K562 (cell line): ENCODE measurements at regions not wholly inside any gene's neighbourhood (a gene's known extent, or its start where the extent isn't known, plus 50 kb on each side); places are given as distances from the start of the nearest gene placed in this dataset.

Experiments
- ELF1 ChIP-seq: fragments of 200-800 bp; sonication (Bioruptor generic); IDR thresholded peaks from 2 replicates; pipeline ENCODE4 v1.6.1; 2016; ENCODE audit warnings: missing genetic modification characterization, missing compliant biosample characterization
- ETV1 ChIP-seq: fragments of 450-650 bp; conservative IDR thresholded peaks from 2 replicates; pipeline ENCODE4 v1.6.1; 2016; ENCODE audit warnings: missing genetic modification characterization, control low read depth, low read depth, missing compliant biosample characterization
- FUS ChIP-seq: fragments of 200-400 bp; formaldehyde crosslinking; optimal IDR thresholded peaks from 2 replicates; pipeline ENCODE3; 2017; ENCODE audit warnings: low read depth, low read length
- L3MBTL2 ChIP-seq: fragments of 450-650 bp; IDR thresholded peaks from 2 replicates; pipeline ENCODE4 v1.6.1; 2016; ENCODE audit warnings: mild to moderate bottlenecking, moderate library complexity
- MCM2 ChIP-seq: fragments of 450-650 bp; IDR thresholded peaks from 2 replicates; pipeline ENCODE4 v1.6.1; 2017; ENCODE audit warnings: low read depth, mild to moderate bottlenecking
- MEF2D ChIP-seq: conservative IDR thresholded peaks from 2 replicates; pipeline ENCODE4 v1.6.1; 2016; ENCODE audit warnings: low read depth, missing genetic modification characterization, missing compliant biosample characterization
- NELFE ChIP-seq: IDR thresholded peaks from 2 replicates; pipeline ENCODE4 v1.6.1; 2011; ENCODE audit warnings: mild to moderate bottlenecking; ENCODE audit not compliant: insufficient read depth, insufficient read length
- PYGO2 ChIP-seq: fragments of 450-650 bp; IDR thresholded peaks from 2 replicates; pipeline ENCODE4 v1.6.1; 2016; ENCODE audit warnings: mild to moderate bottlenecking, missing genetic modification characterization, moderate library complexity, missing compliant biosample characterization
- RAD51 ChIP-seq: fragments of 450-650 bp; IDR thresholded peaks from 2 replicates; pipeline ENCODE4 v1.7.1; 2016; ENCODE audit warnings: low read depth, mild to moderate bottlenecking, borderline replicate concordance
- SP2 ChIP-seq: IDR thresholded peaks from 2 replicates; pipeline ENCODE4 v1.6.1; 2011; ENCODE audit warnings: mild to moderate bottlenecking, low read depth, low read length, moderate library complexity; ENCODE audit not compliant: poor library complexity, severe bottlenecking; ENCODE audit errors: extremely low read depth
- SPI1 ChIP-seq: IDR thresholded peaks from 2 replicates; pipeline ENCODE4 v1.6.1; 2011; ENCODE audit warnings: low read depth, low read length, control low read depth, borderline replicate concordance
- ZNF76 ChIP-seq: fragments of 250-450 bp; sonication (Bioruptor Pico); IDR thresholded peaks from 2 replicates; pipeline ENCODE4 v1.4.0; 2020; ENCODE audit warnings: mild to moderate bottlenecking, moderate library complexity, borderline replicate concordance
- TF ChIP-seq, protein P1 (sequence below): fragments of 450-650 bp; IDR thresholded peaks from 2 replicates; pipeline ENCODE4 v1.6.1; 2016; ENCODE audit warnings: low read depth, mild to moderate bottlenecking, moderate library complexity
- TF ChIP-seq, protein P2 (sequence below): sonication (generic); formaldehyde crosslinking; IDR thresholded peaks from 2 replicates; pipeline ENCODE4 v1.4.0; 2020; ENCODE audit warnings: mild to moderate bottlenecking, missing genetic modification reagents
- TF ChIP-seq, protein P3 (sequence below): fragments of 450-650 bp; IDR thresholded peaks from 2 replicates; pipeline ENCODE4 v1.6.1; 2017; ENCODE audit warnings: mild to moderate bottlenecking, moderate library complexity
- TF ChIP-seq, protein P4 (sequence below), 2 experiments: IDR thresholded peaks; 2 replicates each; pipeline ENCODE4 v1.6.1; 2011; ENCODE audit warnings: borderline replicate concordance in 1 of 2, control low read depth in 1 of 2, low read depth in 1 of 2, low read length in 1 of 2, mild to moderate bottlenecking in 1 of 2, mixed read lengths in 1 of 2, moderate library complexity in 1 of 2; ENCODE audit not compliant: insufficient read depth in 1 of 2, insufficient read length in 1 of 2, poor library complexity in 1 of 2, severe bottlenecking in 1 of 2; ENCODE audit errors: extremely low read depth in 1 of 2

DNA sequence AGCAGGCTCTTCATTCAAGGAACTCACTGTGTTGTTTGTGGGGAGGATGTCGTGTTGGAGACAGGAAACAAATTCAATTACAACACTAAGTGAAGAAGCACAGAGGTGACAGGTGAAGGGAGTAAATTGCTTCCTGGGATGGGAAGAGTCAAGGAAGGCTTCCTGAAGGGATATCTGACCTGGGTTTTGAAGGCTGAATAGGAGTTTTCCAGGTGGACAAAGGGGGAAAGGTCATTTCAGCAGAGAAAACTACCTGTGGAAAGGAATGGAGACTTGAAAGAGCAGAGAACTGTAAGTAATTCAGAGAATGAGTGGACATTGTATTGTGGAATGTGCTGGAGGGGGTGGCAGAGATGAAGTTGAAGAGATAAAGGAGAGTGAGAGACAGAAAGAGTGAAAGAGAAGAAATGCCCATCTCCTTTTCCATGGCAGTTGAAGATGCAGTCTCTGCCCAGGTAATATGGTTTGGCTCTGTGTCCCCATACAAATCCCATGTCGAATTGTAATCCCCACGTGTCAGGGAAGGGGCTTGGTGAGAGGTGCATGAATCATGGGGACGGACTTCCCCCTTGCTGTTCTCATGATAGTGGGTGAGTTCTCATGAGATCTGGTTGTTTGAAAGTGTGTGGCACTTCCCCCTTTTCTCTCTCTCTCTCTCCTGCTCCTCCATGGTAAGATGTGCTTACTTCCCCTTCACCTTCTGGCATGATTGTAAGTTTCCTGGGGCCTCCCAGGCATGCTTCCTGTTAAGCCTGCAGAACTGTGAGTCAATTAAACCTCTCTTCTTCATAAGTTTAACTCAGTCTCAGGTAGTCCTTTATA is 205.7 kb upstream of the BCOR start (continued):
- TF ChIP-seq ZNF76 (no peak), L3MBTL2 (peak; percentile 87), PYGO2 (tag) (no peak), FUS (no peak), ELF1 (tag) (0 out of 2 replicates have a peak, but pooled peaks have one; percentile 36), RAD51 (no peak), SPI1 (peak; percentile 90), ETV1 (0 out of 2 replicates have a peak, but pooled peaks have one; percentile 12), SP2 (no peak), MEF2D (tag) (no peak), MCM2 (no peak), NELFE (no peak)
- TF ChIP-seq, protein P1, sequence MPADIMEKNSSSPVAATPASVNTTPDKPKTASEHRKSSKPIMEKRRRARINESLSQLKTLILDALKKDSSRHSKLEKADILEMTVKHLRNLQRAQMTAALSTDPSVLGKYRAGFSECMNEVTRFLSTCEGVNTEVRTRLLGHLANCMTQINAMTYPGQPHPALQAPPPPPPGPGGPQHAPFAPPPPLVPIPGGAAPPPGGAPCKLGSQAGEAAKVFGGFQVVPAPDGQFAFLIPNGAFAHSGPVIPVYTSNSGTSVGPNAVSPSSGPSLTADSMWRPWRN = no peak
- TF ChIP-seq, protein P2, sequence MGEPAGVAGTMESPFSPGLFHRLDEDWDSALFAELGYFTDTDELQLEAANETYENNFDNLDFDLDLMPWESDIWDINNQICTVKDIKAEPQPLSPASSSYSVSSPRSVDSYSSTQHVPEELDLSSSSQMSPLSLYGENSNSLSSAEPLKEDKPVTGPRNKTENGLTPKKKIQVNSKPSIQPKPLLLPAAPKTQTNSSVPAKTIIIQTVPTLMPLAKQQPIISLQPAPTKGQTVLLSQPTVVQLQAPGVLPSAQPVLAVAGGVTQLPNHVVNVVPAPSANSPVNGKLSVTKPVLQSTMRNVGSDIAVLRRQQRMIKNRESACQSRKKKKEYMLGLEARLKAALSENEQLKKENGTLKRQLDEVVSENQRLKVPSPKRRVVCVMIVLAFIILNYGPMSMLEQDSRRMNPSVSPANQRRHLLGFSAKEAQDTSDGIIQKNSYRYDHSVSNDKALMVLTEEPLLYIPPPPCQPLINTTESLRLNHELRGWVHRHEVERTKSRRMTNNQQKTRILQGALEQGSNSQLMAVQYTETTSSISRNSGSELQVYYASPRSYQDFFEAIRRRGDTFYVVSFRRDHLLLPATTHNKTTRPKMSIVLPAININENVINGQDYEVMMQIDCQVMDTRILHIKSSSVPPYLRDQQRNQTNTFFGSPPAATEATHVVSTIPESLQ (CRISPR knock-in tag) = no peak
- TF ChIP-seq, protein P3, sequence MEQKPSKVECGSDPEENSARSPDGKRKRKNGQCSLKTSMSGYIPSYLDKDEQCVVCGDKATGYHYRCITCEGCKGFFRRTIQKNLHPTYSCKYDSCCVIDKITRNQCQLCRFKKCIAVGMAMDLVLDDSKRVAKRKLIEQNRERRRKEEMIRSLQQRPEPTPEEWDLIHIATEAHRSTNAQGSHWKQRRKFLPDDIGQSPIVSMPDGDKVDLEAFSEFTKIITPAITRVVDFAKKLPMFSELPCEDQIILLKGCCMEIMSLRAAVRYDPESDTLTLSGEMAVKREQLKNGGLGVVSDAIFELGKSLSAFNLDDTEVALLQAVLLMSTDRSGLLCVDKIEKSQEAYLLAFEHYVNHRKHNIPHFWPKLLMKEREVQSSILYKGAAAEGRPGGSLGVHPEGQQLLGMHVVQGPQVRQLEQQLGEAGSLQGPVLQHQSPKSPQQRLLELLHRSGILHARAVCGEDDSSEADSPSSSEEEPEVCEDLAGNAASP = no peak
- TF ChIP-seq, protein P4, sequence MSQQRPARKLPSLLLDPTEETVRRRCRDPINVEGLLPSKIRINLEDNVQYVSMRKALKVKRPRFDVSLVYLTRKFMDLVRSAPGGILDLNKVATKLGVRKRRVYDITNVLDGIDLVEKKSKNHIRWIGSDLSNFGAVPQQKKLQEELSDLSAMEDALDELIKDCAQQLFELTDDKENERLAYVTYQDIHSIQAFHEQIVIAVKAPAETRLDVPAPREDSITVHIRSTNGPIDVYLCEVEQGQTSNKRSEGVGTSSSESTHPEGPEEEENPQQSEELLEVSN (IDR thresholded peaks at IDR 0.05; ENCODE audit: borderline replicate concordance in 1 of 2, extremely low read depth in 1 of 2, insufficient read depth in 1 of 2, insufficient read length in 1 of 2, low read depth in 1 of 2, low read length in 1 of 2, poor library complexity in 1 of 2, severe bottlenecking in 1 of 2) = peak in 1 of 2 experiments; percentile 52
